GM10266 (cell line): ENCODE measurements at regions not wholly inside any gene's neighbourhood (a gene's known extent, or its start where the extent isn't known, plus 50 kb on each side); places are given as distances from the start of the nearest gene placed in this dataset.

ENCODE experiments used
- DNase-seq: peaks from one replicate; pipeline ENCODE4 v3.0.0; 2012; ENCODE audit errors: extremely low spot score
- TF ChIP-seq, protein P1 (sequence below): IDR thresholded peaks from 2 replicates; pipeline ENCODE4 v1.5.1; 2012; ENCODE audit warnings: mild to moderate bottlenecking, low read depth; ENCODE audit not compliant: control insufficient read depth, insufficient read depth; ENCODE audit errors: missing control alignments

DNA sequence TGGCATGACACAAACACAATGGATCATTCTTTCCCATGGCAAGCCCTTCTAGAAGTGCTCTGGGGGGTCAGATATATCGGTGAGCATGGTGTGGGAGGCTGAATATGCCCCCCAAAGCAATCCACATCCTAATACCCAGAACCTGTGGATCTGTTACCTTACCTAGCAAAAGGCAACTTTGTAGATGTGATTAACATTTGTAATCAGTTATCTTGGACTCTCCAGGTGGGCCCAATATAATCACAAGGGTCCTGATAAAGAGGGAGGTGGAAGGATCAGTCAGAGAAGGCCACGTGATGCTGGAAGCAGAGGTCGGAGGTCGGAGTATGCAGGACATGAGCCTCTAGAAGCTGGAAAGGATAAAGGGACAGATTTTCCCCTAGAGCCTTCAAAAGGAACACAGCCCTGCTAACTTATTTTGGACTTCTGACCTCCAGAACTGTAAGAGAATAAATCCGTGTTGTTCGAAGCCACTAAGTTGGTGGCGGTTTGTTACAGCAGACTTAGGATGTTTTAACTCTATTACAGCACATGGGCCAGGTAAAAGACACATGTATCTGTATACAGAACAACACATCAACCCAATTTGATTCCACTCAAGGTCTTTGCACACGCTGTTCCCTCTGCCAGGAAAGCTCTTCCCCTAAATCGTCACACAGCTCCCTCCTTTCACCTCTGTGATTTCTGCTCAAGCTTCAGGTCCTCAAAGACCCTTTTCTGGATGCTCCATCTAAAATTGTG is 115.3 kb downstream of the NOG start:
- DNase-seq, result no peak
- TF ChIP-seq, protein P1, sequence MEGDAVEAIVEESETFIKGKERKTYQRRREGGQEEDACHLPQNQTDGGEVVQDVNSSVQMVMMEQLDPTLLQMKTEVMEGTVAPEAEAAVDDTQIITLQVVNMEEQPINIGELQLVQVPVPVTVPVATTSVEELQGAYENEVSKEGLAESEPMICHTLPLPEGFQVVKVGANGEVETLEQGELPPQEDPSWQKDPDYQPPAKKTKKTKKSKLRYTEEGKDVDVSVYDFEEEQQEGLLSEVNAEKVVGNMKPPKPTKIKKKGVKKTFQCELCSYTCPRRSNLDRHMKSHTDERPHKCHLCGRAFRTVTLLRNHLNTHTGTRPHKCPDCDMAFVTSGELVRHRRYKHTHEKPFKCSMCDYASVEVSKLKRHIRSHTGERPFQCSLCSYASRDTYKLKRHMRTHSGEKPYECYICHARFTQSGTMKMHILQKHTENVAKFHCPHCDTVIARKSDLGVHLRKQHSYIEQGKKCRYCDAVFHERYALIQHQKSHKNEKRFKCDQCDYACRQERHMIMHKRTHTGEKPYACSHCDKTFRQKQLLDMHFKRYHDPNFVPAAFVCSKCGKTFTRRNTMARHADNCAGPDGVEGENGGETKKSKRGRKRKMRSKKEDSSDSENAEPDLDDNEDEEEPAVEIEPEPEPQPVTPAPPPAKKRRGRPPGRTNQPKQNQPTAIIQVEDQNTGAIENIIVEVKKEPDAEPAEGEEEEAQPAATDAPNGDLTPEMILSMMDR, result no peak

DNA sequence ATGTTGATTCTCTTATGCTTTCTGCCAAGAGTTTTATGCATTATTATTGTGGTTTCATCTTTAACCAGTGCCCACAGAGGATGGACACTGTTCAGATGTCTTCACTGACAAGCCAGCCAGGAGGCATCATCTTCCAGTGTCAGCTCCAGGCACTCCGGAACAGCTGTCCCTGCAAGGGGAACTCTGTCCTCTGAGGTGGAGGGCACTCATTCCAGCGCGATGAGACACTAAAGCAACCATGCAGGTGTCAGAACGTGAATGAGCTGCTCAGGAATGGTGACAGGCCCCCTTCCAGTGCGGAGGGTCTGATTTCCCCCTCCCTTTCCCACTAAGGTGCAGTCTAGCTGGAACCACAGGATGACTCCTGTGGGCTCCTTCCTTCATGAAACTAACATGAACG is 117.5 kb downstream of the NOG start:
- no peak for DNase-seq
- TF ChIP-seq, protein P1, result no peak

DNA sequence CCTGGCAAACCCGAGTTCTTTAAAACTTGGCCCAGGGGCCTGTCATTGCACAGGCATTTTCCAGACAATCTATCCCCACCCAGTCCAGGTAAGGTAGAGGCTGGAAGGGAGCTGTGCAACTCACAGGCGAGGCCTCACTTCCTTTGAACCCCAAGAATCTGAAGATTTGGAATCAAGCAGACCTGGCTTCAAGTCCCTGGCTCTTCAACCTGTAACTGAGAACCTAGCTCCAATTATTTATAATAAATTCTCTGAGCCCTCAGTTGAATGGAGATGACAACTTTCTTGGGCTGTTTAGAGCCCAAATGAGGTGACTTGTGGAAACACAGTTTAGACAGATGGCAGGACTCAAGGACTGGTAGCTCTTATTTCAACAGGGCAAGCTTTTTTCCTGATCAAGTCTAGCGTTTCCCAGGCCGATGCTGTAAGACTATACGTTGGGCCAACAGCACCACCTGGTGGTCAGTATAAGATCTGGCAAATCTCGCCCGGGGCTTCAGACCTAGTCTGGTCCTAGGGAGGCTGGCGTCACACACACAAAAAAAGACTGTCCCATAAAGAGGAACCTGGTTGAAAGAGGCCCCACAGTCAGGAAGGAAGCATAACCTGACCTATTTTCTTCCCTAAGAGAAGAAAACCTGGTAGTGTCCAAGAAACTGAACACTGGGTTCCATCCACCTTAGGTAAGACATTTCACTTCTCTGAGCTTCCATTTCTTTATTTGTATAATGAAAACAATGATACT is 117.9 kb downstream of the C17orf67 start:
- TF ChIP-seq, protein P1, result peak; percentile 90
- peak; percentile 76 for DNase-seq

DNA sequence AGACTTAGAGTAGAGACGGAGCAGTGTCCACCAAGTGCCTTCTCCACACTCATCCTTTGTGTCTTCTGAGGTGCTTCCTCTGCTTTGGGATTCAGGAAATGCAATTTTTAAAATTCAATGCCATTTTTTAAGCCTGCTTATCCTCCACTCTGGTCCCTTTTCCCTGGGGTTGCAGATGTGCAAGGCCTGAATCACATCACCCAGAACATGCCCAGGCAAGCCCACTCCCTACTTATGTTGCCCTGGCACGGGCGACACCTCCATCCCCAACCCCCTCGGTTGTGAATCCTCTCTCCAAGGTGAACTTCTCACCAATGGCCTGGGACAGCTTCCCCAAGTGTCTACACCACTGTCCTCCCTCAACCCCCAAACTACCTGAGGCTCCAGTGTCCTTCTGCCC is 116.2 kb downstream of the C17orf67 start:
- DNase-seq, result no peak
- TF ChIP-seq, protein P1, result no peak

DNA sequence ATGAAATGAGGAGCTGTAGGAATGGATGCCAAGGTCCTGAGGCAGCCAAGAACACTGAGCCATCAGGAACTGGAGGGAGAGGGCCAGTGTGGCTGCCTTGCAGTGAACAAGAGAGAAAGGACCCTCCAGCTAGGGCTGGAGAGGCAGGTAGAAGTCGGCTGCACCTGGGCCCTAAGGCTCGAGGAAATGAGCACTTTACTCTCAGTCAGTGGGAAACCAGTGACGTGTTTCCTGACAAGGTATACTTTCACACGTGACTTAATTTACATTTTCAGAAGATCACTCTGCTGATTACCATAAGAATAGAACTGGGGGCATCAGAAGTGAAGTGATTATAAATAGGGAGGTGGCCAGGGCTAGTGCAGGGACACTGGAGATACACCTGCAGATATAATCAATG is 115.2 kb downstream of the C17orf67 start:
- DNase-seq, result no peak
- TF ChIP-seq, protein P1, result no peak

DNA sequence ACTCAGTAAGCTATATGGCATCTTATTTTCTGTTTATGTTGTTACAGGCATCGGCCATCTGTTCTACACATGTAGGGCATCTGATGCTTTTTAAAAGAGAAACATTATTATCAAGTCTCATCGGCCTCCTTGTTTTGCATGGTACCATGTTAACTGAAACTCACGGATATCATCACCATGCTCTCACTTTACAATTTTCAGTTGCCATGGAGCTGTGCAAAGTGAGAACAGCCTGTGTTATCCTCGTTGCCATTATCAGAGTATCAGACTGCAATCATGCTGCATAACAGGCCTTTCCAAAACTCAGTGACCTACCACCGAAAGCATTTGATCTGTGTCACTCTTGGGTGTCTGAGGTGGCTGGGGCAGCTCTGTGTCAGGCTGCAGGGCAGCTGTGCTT is 110.3 kb downstream of the C17orf67 start:
- no peak for DNase-seq
- TF ChIP-seq, protein P1, result no peak

DNA sequence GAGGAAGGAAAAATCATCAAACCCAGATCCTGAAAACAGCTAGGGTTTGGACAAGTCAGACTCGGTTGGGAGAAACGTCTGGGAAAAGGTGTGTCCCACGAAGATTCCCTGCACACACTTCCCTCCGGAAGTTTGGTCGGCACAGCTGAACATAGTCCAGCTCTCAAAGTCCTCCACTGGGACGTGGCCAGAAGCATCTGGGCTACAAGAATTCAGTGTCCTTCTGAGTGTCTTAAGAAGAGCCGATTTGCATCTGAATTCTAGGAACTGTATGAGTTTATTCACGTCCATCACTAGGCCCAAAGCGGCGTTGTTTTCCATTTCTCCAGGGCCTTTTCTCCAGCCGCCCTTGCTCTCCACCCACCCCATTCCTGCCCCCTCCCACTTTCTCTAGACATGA is 109.1 kb downstream of the C17orf67 start:
- TF ChIP-seq, protein P1, result no peak
- no peak for DNase-seq
